ENCODE measurements at regions not wholly inside any gene's neighbourhood (a gene's known extent, or its start where the extent isn't known, plus 50 kb on each side); places are given as distances from the start of the nearest gene placed in this dataset.

GRCh38 chr6:163695414-163695864, 280.9 kb downstream of the QKI start:
- H3K4ac ChIP-seq (ENCODE audit: low read depth, low read length) = no peak overlapping the region
- no peak for TF ChIP-seq CTCF (conservative IDR thresholded peaks at IDR 0.05)
- H3K4me1 ChIP-seq (ENCODE audit: insufficient read depth, low read length) = no peaks in the 10 kb centered on the region
- H3K27ac Mint-ChIP-seq = no peak overlapping the region
- no peak overlapping the region for H2BK12ac ChIP-seq (ENCODE audit: insufficient read length, low read depth, low read length)
- no peak overlapping the region for H3K27ac ChIP-seq (ENCODE audit: insufficient read length, low read depth, low read length)
- no peak overlapping the region for H2BK15ac ChIP-seq (ENCODE audit: low read depth, low read length)
- H3K79me1 ChIP-seq (ENCODE audit: insufficient read depth, low read depth, low read length, poor library complexity, severe bottlenecking) = no peaks in the 10 kb centered on the region
- H4K5ac ChIP-seq (ENCODE audit: insufficient read length, low read depth, low read length) = no peak overlapping the region
- H2BK120ac ChIP-seq (ENCODE audit: low read depth, low read length, poor library complexity, severe bottlenecking) = no peak overlapping the region
- peaks cover 0 to 4% of the 10 kb centered on the region in 2 experiments; a peak in 1 of 5 replicates for H3K9me3 Mint-ChIP-seq
- no peak overlapping the region for H2AK5ac ChIP-seq (ENCODE audit: insufficient read length, low read length)
- H4K20me1 ChIP-seq (ENCODE audit: control insufficient read depth, insufficient read depth, insufficient read length) = no peaks in the 10 kb centered on the region
- H3K36me3 Mint-ChIP-seq (ENCODE audit: insufficient read depth in 1 of 3, low read depth in 3 of 3) = no peaks in the 10 kb centered on the region
- no peak overlapping the region for H3K23ac ChIP-seq (ENCODE audit: insufficient read length, low read depth, low read length)
- no peak overlapping the region for H3T11ph ChIP-seq (ENCODE audit: low read length)
- no peak overlapping the region for H3K18ac ChIP-seq (ENCODE audit: insufficient read length, low read depth, low read length)
- H3K9ac ChIP-seq (ENCODE audit: extremely low read depth, insufficient read length, low read length) = no peak overlapping the region
- no CpG with 5 or more reads among the region's 8 CpGs for WGBS (ENCODE audit: extremely low coverage, insufficient read length, low lambda C conversion rate)
- peaks cover 2% of the 10 kb centered on the region for H3K27me3 Mint-ChIP-seq (ENCODE audit: low read depth)
- DNase-seq = no peak
- no peaks in the 10 kb centered on the region for H3K4me1 Mint-ChIP-seq
- no peak overlapping the region for H4K8ac ChIP-seq (replicated peaks; ENCODE audit: insufficient read length, low read depth, low read length)
- no peak overlapping the region for H3K4me2 ChIP-seq (ENCODE audit: insufficient read depth, insufficient read length, low read length)
- no peaks in the 10 kb centered on the region for H3K27me3 ChIP-seq (ENCODE audit: insufficient read depth, low read length)
- no peak overlapping the region for H3K56ac ChIP-seq (ENCODE audit: insufficient read length, low read depth, low read length)
- no peaks in the 10 kb centered on the region for H3K79me2 ChIP-seq (ENCODE audit: insufficient read depth, low read length)
- H2BK20ac ChIP-seq (ENCODE audit: low read depth, low read length, poor library complexity, severe bottlenecking) = no peak overlapping the region
- H3K23me2 ChIP-seq (ENCODE audit: insufficient read length, low read depth, low read length, poor library complexity, severe bottlenecking) = no peaks in the 10 kb centered on the region
- H2BK5ac ChIP-seq (ENCODE audit: insufficient read length, low read length) = no peak overlapping the region
- H3K4me3 Mint-ChIP-seq = no peak overlapping the region
- no peak overlapping the region for H3K14ac ChIP-seq (ENCODE audit: insufficient read depth, low read length)
- H4K91ac ChIP-seq (ENCODE audit: insufficient read length, low read depth, low read length) = no peak overlapping the region
- H2AFZ ChIP-seq (ENCODE audit: low read length) = no peak overlapping the region
- no peaks in the 10 kb centered on the region for H3K9me3 ChIP-seq (ENCODE audit: control insufficient read depth, low read depth, low read length)

All from H9 (cell line).